Panc1 (cell line): ENCODE measurements at regions not wholly inside any gene's neighbourhood (a gene's known extent, or its start where the extent isn't known, plus 50 kb on each side); places are given as distances from the start of the nearest gene placed in this dataset.
"Not testable (repeated sequence)": the region's sequence is repeated elsewhere in the genome, so short reads cannot be mapped to it uniquely, and the experiment has no call there.

Experiments
- ATAC-seq: fragments of 200-7000 bp; cut with Tn5 transposase; 2 replicates; pipeline ENCODE4 v1.9.1; 2020; ENCODE audit warnings: mild to moderate bottlenecking, moderate library complexity
- BruUV-seq: library from RNA; stranded (reverse); fragments of 400-500 nt; replicated peaks from 2 replicates; lab custom pipeline; 2021; lab: Mats Ljungman, UMichigan
- CTCF ChIA-PET: fragments of 300-600 bp; sonication (Branson Sonifier 250); formaldehyde crosslinking; loops from one replicate; lab custom pipeline; 2022; ENCODE audit warnings: antibody characterized with exemption; lab: Charles Lee
- POLR2A ChIA-PET: fragments of 300-600 bp; sonication (Branson Sonifier 250); formaldehyde crosslinking; loops from one replicate; lab custom pipeline; 2022; ENCODE audit warnings: antibody characterized with exemption; lab: Charles Lee
- DNase-seq: peaks from one replicate; pipeline ENCODE4 v3.0.0-alpha.2; 2010; ENCODE audit warnings: low read depth, low spot score
- H3K27ac ChIP-seq: 2 replicates; pipeline ENCODE4 v1.5.1; 2011; ENCODE audit warnings: mild to moderate bottlenecking, low read length, inconsistent platforms
- H3K27me3 ChIP-seq: fragments of 200-500 bp; sonication (Bioruptor generic); 2 replicates; pipeline ENCODE4 v1.6.0; 2014; ENCODE audit warnings: low read length, inconsistent platforms; ENCODE audit not compliant: control insufficient read depth, insufficient read depth
- H3K36me3 ChIP-seq: fragments of 200-500 bp; sonication (Bioruptor generic); 2 replicates; pipeline ENCODE4 v1.5.1; 2014; ENCODE audit warnings: inconsistent platforms, mild to moderate bottlenecking, low read length, moderate library complexity; ENCODE audit not compliant: control insufficient read depth, insufficient read depth
- H3K4me1 ChIP-seq: 2 replicates; pipeline ENCODE4 v1.5.1; 2011; ENCODE audit warnings: inconsistent platforms, mild to moderate bottlenecking, low read length, moderate library complexity; ENCODE audit not compliant: control insufficient read depth, insufficient read depth
- H3K4me3 ChIP-seq, 2 experiments: 2 replicates each; pipeline ENCODE4 v1.5.1; 2011 to 2012; ENCODE audit warnings: low read depth in 2 of 2, low read length in 2 of 2, mild to moderate bottlenecking in 2 of 2, inconsistent platforms in 1 of 2, moderate library complexity in 1 of 2
- H3K9me3 ChIP-seq: fragments of 200-500 bp; sonication (Bioruptor generic); 2 replicates; pipeline ENCODE4 v1.5.1; 2014; ENCODE audit warnings: low read depth, mild to moderate bottlenecking, inconsistent platforms, low read length, moderate library complexity; ENCODE audit not compliant: control insufficient read depth, insufficient read depth
- CTCF ChIP-seq: fragments of 450-650 bp; IDR thresholded peaks from 2 replicates; pipeline ENCODE4 v1.5.1; 2017; ENCODE audit warnings: mild to moderate bottlenecking
- POLR2AphosphoS5 ChIP-seq: IDR thresholded peaks from 2 replicates; pipeline ENCODE4 v1.6.1; 2012; ENCODE audit warnings: mild to moderate bottlenecking, low read depth, low read length, moderate library complexity
- REST ChIP-seq, 2 experiments: IDR thresholded peaks; 2 replicates each; pipeline ENCODE4 v1.6.1; 2011 to 2012; ENCODE audit warnings: low read depth in 2 of 2, control low read depth in 1 of 2, low read length in 1 of 2, mild to moderate bottlenecking in 1 of 2, moderate library complexity in 1 of 2; ENCODE audit not compliant: insufficient read depth in 1 of 2
- SIN3A ChIP-seq: IDR thresholded peaks from 2 replicates; pipeline ENCODE4 v1.6.1; 2012; ENCODE audit warnings: low read depth, mild to moderate bottlenecking, low read length, moderate library complexity, borderline replicate concordance; ENCODE audit not compliant: insufficient read depth
- TCF7L2 ChIP-seq: IDR thresholded peaks from 2 replicates; pipeline ENCODE4 v1.6.1; 2011; ENCODE audit warnings: mild to moderate bottlenecking, low read depth, low read length, inconsistent platforms
- in situ Hi-C: cut with HindIII; loops from 2 replicates; pipeline ENCODE4 v1.10.0; 2016; ENCODE audit warnings: low sequenced_read_pairs, low pct_unique_long_range_greater_than_20kb
- intact Hi-C: fragments of 100-400 bp; cut with micrococcal nuclease; formaldehyde crosslinking; loops from one replicate; pipeline ENCODE4 v1.10.0; 2022; ENCODE audit not compliant: unreplicated experiment

- Histone ChIP-seq H3K4me1 (no peaks in the 10 kb centered on the region), H3K27ac (no peak overlapping the region), H3K9me3 (no peaks in the 10 kb centered on the region), H3K27me3 (no peaks in the 10 kb centered on the region), H3K4me3 (no peak overlapping the region), H3K36me3 (no peaks in the 10 kb centered on the region)
- intact Hi-C loops (no loop called here), in situ Hi-C loops (no loop called here)
- BruUV-seq: no TSS peak
- DNase-seq (no peak), ATAC-seq (no peak)
- POLR2A ChIA-PET: no interaction called here
- TF ChIP-seq CTCF: no peak
- no peak for TF ChIP-seq SIN3A
- no peak for TF ChIP-seq POLR2AphosphoS5
- no peak for TF ChIP-seq TCF7L2
- TF ChIP-seq REST (IDR thresholded peaks at IDR 0.05; ENCODE audit: insufficient read depth in 1 of 2, low read depth in 2 of 2, low read length in 1 of 2): no peak
- CTCF ChIA-PET: no interaction called here
Observed at GRCh38 chr5:16987776-16988175, 51.7 kb upstream of the MYO10 start.

- in situ Hi-C loops, H3K27me3 ChIP-seq, intact Hi-C loops, CTCF ChIA-PET, ATAC-seq, POLR2A ChIA-PET, BruUV-seq, H3K4me3 ChIP-seq, DNase-seq, H3K9me3 ChIP-seq, H3K27ac ChIP-seq, H3K36me3 ChIP-seq: not testable (repeated sequence)
- peaks cover 15% of the 10 kb centered on the region for H3K4me1 ChIP-seq
Observed at GRCh38 chr5:16990817-16991520, 54.9 kb upstream of the MYO10 start.

GRCh38 chr5:16992006-16992405 lies 55.9 kb upstream of the MYO10 start:
- CTCF ChIA-PET: no interaction called here
- no TSS peak for BruUV-seq
- in situ Hi-C loops (no loop called here), intact Hi-C loops (no loop called here)
- Histone ChIP-seq H3K4me1 (peaks cover 15% of the 10 kb centered on the region), H3K4me3 (no peak overlapping the region), H3K9me3 (no peaks in the 10 kb centered on the region), H3K36me3 (no peaks in the 10 kb centered on the region), H3K27ac (no peak overlapping the region), H3K27me3 (no peaks in the 10 kb centered on the region)
- TF ChIP-seq TCF7L2: no peak
- TF ChIP-seq REST (IDR thresholded peaks at IDR 0.05; ENCODE audit: insufficient read depth in 1 of 2, low read depth in 2 of 2, low read length in 1 of 2): no peak
- TF ChIP-seq POLR2AphosphoS5: no peak
- TF ChIP-seq SIN3A: no peak
- TF ChIP-seq CTCF: no peak
- DNase-seq: no peak
- POLR2A ChIA-PET: interaction anchor here (0.7 kb wide), 2 partner anchors 63 to 72 kb away, joined by 9 to 13 read pairs; no protein-coding TSS in a partner anchor
- ATAC-seq: peak; percentile 47
